ENCODE measurements at regions not wholly inside any gene's neighbourhood (a gene's known extent, or its start where the extent isn't known, plus 50 kb on each side); places are given as distances from the start of the nearest gene placed in this dataset.

- DNase-seq: no peak
Observed at GRCh38 chr9:13580760-13581159, 301.3 kb upstream of the MPDZ start.

GRCh38 chr9:13580131-13580530 is 300.6 kb upstream of the MPDZ start:
- DNase-seq: no peak

GRCh38 chr9:13576101-13576500 is 296.6 kb upstream of the MPDZ start:
- no peak for DNase-seq

GRCh38 chr9:13575558-13575957 is 296.1 kb upstream of the MPDZ start:
- DNase-seq: no peak

GRCh38 chr9:13570068-13570974 is 290.8 kb upstream of the MPDZ start:
- DNase-seq: no peak

- DNase-seq: no peak
Observed at GRCh38 chr9:13569602-13570067, 290.1 kb upstream of the MPDZ start.

GRCh38 chr9:13568841-13569601 is 289.5 kb upstream of the MPDZ start:
- no peak for DNase-seq

- DNase-seq: no peak
Observed at GRCh38 chr9:13568405-13568804, 288.9 kb upstream of the MPDZ start.

GRCh38 chr9:13567833-13568232 is 288.3 kb upstream of the MPDZ start:
- DNase-seq: no peak

- no peak for DNase-seq
Observed at GRCh38 chr9:13557746-13558145, 278.3 kb upstream of the MPDZ start.

- no peak for DNase-seq
Observed at GRCh38 chr9:13556656-13557055, 277.2 kb upstream of the MPDZ start.

GRCh38 chr9:13555989-13556500 is 276.6 kb upstream of the MPDZ start:
- no peak for DNase-seq

- DNase-seq: no peak
Observed at GRCh38 chr9:13555516-13555915, 276.0 kb upstream of the MPDZ start.

- no peak for DNase-seq
Observed at GRCh38 chr9:13554626-13555025, 275.1 kb upstream of the MPDZ start.

- no peak for DNase-seq
Observed at GRCh38 chr9:13552606-13553215, 273.2 kb upstream of the MPDZ start.

GRCh38 chr9:13550519-13550918 is 271.0 kb upstream of the MPDZ start:
- DNase-seq: no peak

- DNase-seq: no peak
Observed at GRCh38 chr9:13548535-13548934, 269.0 kb upstream of the MPDZ start.

GRCh38 chr9:13535141-13535540 is 255.6 kb upstream of the MPDZ start:
- DNase-seq: no peak

GRCh38 chr9:13534006-13534405 is 254.5 kb upstream of the MPDZ start:
- no peak for DNase-seq

GRCh38 chr9:13532407-13532806 is 252.9 kb upstream of the MPDZ start:
- DNase-seq: no peak

- DNase-seq: no peak
Observed at GRCh38 chr9:13529321-13530104, 250.0 kb upstream of the MPDZ start.

GRCh38 chr9:13524245-13524644 is 244.8 kb upstream of the MPDZ start:
- no peak for DNase-seq

- DNase-seq: no peak
Observed at GRCh38 chr9:13520069-13520468, 240.6 kb upstream of the MPDZ start.

All from CD4-positive, alpha-beta T cell treated with Interleukin-12 subunit alpha and Interleukin-12 subunit beta, for 1 hour (primary cell).